ENCODE measurements at regions not wholly inside any gene's neighbourhood (a gene's known extent, or its start where the extent isn't known, plus 50 kb on each side); places are given as distances from the start of the nearest gene placed in this dataset.

DNA sequence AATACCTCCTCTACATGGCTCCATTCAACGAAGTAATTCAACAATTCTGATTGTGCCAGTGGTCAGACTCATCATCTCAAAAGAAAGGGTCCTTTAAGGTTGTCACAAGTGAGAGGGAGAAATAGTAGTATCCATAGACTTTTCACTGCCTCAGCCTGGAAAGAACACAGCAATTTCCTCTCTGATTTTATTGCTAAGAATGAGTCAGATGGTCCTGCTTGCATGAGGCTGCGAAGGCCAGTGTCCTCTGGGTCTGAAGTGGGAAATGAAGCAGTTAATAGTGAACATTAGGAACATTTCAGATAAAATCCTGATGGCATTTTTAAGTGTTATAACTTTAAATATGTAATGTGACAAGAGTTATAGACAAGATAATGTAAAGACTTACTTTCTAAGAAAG, 979.0 kb downstream of the EFNA5 start:
- Mint-ChIP-seq H3K36me3 (ENCODE audit: low read depth) (no peaks in the 10 kb centered on the region), H3K27me3 (no peaks in the 10 kb centered on the region), H3K27ac (no peak overlapping the region), H3K4me1 (no peaks in the 10 kb centered on the region), H3K4me3 (no peak overlapping the region)
- no peaks in the 10 kb centered on the region for H3K9me3 ChIP-seq (ENCODE audit: control insufficient read depth, low read length, poor library complexity, severe bottlenecking)
- DNase-seq (no peak), ATAC-seq (no peak)

DNA sequence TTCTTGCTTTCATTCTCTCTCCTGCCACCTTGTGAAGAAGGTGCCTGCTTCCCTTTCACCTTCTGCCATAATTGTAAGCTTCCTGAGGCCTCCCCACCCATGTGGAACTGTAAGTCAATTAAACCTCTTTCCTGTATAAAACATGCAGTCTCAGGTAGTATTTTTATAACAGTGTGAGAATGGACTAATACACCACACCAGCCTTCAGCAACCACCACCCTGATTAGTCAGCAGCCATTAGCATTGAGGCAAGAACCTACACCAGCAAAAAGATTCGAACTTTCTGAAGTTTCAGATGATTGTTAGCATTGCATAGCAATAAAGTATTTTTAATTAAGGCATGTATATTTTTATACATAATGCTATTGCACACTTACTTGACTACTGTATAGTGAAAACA, 980.2 kb downstream of the EFNA5 start:
- DNase-seq, result no peak
- no peak for ATAC-seq
- Mint-ChIP-seq H3K27me3 (no peaks in the 10 kb centered on the region), H3K36me3 (ENCODE audit: low read depth) (no peaks in the 10 kb centered on the region), H3K27ac (no peak overlapping the region), H3K4me3 (no peak overlapping the region), H3K4me1 (no peaks in the 10 kb centered on the region)
- no peaks in the 10 kb centered on the region for H3K9me3 ChIP-seq (ENCODE audit: control insufficient read depth, low read length, poor library complexity, severe bottlenecking)

DNA sequence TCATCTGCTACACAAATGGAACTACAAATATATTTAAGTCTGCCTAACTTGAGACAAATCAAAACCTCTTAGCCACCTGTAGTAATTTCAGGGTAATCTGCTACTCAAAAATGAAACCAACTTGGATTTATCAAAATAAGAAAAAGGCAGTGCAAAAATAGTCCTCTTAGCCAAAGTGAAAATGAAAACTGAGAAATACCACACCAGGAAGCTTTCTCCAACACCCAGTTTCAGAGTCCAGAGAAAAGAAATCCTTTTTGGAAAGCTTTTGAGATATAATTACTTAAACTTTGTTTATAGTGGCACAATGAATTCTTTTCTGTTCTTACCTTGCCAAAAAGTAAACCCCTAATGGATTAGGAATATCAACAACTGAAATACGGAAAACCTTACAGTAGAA, 990.4 kb downstream of the EFNA5 start:
- Mint-ChIP-seq H3K4me3 (no peak overlapping the region), H3K27me3 (no peaks in the 10 kb centered on the region), H3K4me1 (no peaks in the 10 kb centered on the region), H3K36me3 (ENCODE audit: low read depth) (no peaks in the 10 kb centered on the region), H3K27ac (no peak overlapping the region)
- DNase-seq (no peak), ATAC-seq (no peak)
- no peaks in the 10 kb centered on the region for H3K9me3 ChIP-seq (ENCODE audit: control insufficient read depth, low read length, poor library complexity, severe bottlenecking)

DNA sequence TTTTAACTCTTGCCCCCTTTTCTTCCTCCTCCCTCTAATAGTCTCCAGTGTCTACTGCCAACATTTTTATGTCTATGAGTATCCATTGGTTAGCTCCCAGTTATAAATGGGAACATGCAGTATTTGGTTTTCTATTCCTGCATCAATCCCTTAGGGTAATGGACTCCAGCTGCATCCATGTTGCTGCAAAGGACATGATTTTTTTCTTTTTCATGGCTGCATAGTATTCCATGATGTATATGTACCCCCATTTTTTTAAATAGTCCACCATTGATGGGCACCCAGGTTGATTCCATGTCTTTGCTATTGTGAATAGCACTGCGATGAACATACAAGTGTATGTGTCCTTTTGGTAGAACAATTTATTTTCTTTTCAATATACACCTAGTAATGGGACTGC, 993.7 kb downstream of the EFNA5 start:
- no peaks in the 10 kb centered on the region for H3K4me1 Mint-ChIP-seq
- H3K9me3 ChIP-seq (ENCODE audit: control insufficient read depth, low read length, poor library complexity, severe bottlenecking), result no peaks in the 10 kb centered on the region
- no peak for DNase-seq
- H3K27ac Mint-ChIP-seq, result no peak overlapping the region
- no peak overlapping the region for H3K4me3 Mint-ChIP-seq
- no peak for ATAC-seq
- H3K36me3 Mint-ChIP-seq (ENCODE audit: low read depth), result no peaks in the 10 kb centered on the region
- H3K27me3 Mint-ChIP-seq, result no peaks in the 10 kb centered on the region

DNA sequence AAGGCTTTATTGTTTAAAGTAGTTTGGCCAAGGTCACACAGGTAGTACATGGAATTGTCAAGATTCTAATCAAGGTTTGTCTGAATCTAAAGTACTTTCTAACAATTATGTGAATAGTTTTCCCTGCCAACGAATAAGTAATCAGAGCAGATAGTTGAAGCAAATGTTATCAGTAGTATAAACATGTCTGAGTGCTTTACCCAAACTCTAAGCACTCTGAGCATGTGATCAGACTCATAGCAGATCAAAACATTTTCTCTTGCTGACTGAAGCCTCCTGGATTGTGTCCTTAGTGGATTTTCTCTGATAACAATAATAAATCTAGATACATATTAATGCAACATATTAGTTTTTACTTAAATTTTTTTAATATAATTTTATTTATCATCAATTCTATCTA, 995.0 kb downstream of the EFNA5 start:
- H3K4me1 Mint-ChIP-seq, result no peaks in the 10 kb centered on the region
- ATAC-seq (no peak), DNase-seq (no peak)
- no peaks in the 10 kb centered on the region for H3K36me3 Mint-ChIP-seq (ENCODE audit: low read depth)
- H3K27me3 Mint-ChIP-seq, result no peaks in the 10 kb centered on the region
- H3K9me3 ChIP-seq (ENCODE audit: control insufficient read depth, low read length, poor library complexity, severe bottlenecking), result no peaks in the 10 kb centered on the region
- H3K27ac Mint-ChIP-seq, result no peak overlapping the region
- H3K4me3 Mint-ChIP-seq, result no peak overlapping the region

DNA sequence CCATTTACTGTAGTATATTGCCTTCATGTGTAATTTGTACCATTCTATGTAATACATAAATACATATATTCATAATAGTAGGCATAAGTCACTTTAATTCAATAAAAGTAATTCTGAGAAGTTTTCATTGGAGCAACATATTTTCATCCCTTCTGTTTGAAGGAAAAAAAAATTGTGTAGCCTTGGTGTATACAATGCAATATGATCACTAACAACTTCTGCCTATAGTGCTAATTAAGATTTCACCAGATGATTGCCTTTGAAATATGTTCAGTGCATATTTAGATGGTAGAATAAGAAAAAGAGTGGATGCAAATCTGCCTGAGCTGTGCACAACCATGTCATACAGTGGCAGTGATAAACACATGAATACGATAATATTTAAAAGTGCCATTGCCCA, 996.8 kb downstream of the EFNA5 start:
- ATAC-seq (no peak), DNase-seq (no peak)
- no peaks in the 10 kb centered on the region for H3K27me3 Mint-ChIP-seq
- no peak overlapping the region for H3K27ac Mint-ChIP-seq
- no peaks in the 10 kb centered on the region for H3K4me1 Mint-ChIP-seq
- no peaks in the 10 kb centered on the region for H3K9me3 ChIP-seq (ENCODE audit: control insufficient read depth, low read length, poor library complexity, severe bottlenecking)
- no peak overlapping the region for H3K4me3 Mint-ChIP-seq
- no peaks in the 10 kb centered on the region for H3K36me3 Mint-ChIP-seq (ENCODE audit: low read depth)

DNA sequence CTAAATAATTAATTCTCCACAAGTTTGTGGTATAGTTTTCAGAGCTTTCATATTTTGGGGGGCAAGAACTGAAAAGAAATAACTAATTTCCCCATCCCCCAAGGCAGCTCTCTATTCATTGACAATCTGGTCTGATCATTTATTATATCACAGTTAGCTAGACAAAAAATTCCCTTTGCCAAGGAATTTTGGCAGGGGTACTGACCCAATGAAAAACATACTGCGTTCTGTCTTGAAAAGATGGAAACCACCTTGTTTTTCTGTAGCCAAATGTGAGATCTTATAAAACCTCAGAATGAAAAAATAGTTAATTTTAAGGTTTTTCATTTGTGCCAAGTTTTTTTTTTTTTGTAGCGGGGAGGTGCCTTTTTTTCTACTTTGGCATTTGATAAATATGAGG, 1008.9 kb downstream of the EFNA5 start:
- H3K4me1 Mint-ChIP-seq, result no peaks in the 10 kb centered on the region
- no peak for DNase-seq
- H3K4me3 Mint-ChIP-seq, result no peak overlapping the region
- no peaks in the 10 kb centered on the region for H3K27me3 Mint-ChIP-seq
- no peaks in the 10 kb centered on the region for H3K9me3 ChIP-seq (ENCODE audit: control insufficient read depth, low read length, poor library complexity, severe bottlenecking)
- no peak overlapping the region for H3K27ac Mint-ChIP-seq
- no peaks in the 10 kb centered on the region for H3K36me3 Mint-ChIP-seq (ENCODE audit: low read depth)
- ATAC-seq, result no peak

DNA sequence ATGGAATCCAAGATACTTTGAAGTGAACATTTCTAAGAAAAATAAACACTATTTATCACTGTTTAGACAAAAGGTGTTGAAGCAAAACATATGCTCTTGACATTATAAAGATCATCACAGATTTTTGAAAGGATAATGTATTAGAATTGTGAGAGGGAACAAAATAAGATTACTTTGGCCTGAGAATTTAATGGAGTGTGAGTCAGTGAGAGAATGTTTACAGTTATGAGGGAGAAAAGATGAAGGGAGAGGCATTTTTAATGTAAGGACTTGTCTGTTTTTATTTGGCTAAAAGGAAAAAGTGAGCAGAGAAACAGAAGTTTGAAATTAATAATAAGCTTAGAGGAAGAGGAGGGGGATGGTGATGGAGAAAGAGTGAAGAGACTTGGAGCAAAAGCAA, 1010.1 kb downstream of the EFNA5 start:
- H3K27ac Mint-ChIP-seq, result no peak overlapping the region
- no peaks in the 10 kb centered on the region for H3K36me3 Mint-ChIP-seq (ENCODE audit: low read depth)
- H3K9me3 ChIP-seq (ENCODE audit: control insufficient read depth, low read length, poor library complexity, severe bottlenecking), result no peaks in the 10 kb centered on the region
- H3K4me1 Mint-ChIP-seq, result no peaks in the 10 kb centered on the region
- ATAC-seq (no peak), DNase-seq (no peak)
- no peak overlapping the region for H3K4me3 Mint-ChIP-seq
- no peaks in the 10 kb centered on the region for H3K27me3 Mint-ChIP-seq

DNA sequence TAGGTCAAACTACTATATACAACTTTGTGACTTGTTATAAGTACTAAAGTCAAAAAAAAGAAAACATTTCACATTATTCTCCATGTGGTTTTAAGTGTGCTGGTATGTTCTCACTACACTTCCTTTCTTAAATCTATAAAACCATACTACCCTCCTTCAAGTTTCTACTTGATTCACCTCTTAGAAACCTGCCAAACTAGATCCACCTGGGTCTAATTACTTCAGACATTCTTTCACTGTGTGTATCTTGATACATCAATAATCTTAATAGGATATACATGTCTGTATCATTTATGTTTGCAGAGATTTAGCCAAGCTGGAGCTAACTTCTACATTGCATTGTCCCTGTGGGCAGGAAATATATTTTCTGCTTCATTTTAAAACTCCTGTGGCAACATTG, 1012.6 kb downstream of the EFNA5 start:
- no peak overlapping the region for H3K4me3 Mint-ChIP-seq
- no peaks in the 10 kb centered on the region for H3K36me3 Mint-ChIP-seq (ENCODE audit: low read depth)
- no peak overlapping the region for H3K27ac Mint-ChIP-seq
- no peaks in the 10 kb centered on the region for H3K27me3 Mint-ChIP-seq
- H3K9me3 ChIP-seq (ENCODE audit: control insufficient read depth, low read length, poor library complexity, severe bottlenecking), result no peaks in the 10 kb centered on the region
- no peaks in the 10 kb centered on the region for H3K4me1 Mint-ChIP-seq
- no peak for ATAC-seq
- DNase-seq, result no peak

DNA sequence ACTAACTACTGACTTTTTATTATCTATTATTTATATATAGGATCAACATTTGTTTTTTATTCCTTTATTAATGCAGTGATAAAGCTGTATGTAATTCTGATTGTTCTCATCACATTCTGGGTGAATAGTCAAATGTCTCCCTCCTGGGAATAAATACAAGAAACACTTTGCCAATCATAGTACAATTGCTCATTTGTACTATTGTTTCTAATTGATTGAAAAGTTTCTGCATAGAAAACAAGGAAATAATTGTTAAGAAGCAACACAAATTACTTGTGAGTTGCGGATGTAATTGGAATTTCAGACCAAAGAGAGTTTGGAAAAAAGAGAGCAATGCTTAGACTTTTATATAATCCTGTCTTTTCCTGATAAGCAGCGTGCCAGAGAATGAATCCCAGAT, 1013.9 kb downstream of the EFNA5 start:
- Mint-ChIP-seq H3K4me3 (no peak overlapping the region), H3K36me3 (ENCODE audit: low read depth) (no peaks in the 10 kb centered on the region), H3K4me1 (no peaks in the 10 kb centered on the region), H3K27me3 (no peaks in the 10 kb centered on the region), H3K27ac (no peak overlapping the region)
- ATAC-seq (no peak), DNase-seq (no peak)
- H3K9me3 ChIP-seq (ENCODE audit: control insufficient read depth, low read length, poor library complexity, severe bottlenecking), result no peaks in the 10 kb centered on the region

DNA sequence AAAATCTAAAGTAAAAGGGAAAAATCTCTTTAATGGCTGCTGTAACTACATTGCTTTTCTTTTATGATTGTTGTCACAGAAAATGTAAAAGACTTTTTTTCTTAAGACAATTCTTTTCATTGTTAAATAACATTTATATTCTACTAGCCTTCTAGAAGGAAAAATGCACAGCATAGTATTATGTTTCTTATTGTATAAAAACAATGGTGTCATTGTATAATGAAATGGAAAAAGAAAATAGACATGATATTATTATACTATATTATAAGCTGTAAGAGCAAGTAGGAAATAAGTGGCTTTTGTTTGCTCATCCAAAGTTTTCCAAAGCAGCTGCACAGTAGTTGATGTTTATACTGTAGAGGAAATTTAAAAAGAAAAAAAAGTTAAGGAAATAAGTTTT, 1021.7 kb downstream of the EFNA5 start:
- ATAC-seq (no peak), DNase-seq (no peak)
- H3K4me1 Mint-ChIP-seq, result no peaks in the 10 kb centered on the region
- H3K4me3 Mint-ChIP-seq, result no peak overlapping the region
- no peaks in the 10 kb centered on the region for H3K27me3 Mint-ChIP-seq
- no peak overlapping the region for H3K27ac Mint-ChIP-seq
- H3K36me3 Mint-ChIP-seq (ENCODE audit: low read depth), result no peaks in the 10 kb centered on the region
- no peaks in the 10 kb centered on the region for H3K9me3 ChIP-seq (ENCODE audit: control insufficient read depth, low read length, poor library complexity, severe bottlenecking)

DNA sequence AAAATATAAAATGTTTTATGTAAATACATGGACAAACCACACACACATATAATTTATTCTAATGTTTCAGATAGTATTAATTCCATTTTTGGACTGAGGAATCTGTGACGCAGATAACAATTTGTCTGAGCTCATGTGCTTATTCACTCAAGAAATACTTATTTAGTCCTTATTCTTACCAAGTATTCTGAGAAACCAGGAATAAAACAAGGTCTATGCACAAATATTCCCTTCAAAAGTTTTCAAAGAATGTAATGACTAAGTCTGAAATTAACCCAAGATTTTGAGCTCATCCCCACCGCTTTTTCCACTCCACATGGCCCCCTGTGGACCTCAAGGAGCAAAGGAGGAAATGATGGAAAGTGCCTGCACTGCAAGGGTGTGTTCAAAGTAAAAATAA, 1022.3 kb downstream of the EFNA5 start:
- Mint-ChIP-seq H3K27me3 (no peaks in the 10 kb centered on the region), H3K27ac (no peak overlapping the region), H3K4me1 (no peaks in the 10 kb centered on the region), H3K4me3 (no peak overlapping the region), H3K36me3 (ENCODE audit: low read depth) (no peaks in the 10 kb centered on the region)
- ATAC-seq, result no peak
- no peaks in the 10 kb centered on the region for H3K9me3 ChIP-seq (ENCODE audit: control insufficient read depth, low read length, poor library complexity, severe bottlenecking)
- DNase-seq, result no peak

DNA sequence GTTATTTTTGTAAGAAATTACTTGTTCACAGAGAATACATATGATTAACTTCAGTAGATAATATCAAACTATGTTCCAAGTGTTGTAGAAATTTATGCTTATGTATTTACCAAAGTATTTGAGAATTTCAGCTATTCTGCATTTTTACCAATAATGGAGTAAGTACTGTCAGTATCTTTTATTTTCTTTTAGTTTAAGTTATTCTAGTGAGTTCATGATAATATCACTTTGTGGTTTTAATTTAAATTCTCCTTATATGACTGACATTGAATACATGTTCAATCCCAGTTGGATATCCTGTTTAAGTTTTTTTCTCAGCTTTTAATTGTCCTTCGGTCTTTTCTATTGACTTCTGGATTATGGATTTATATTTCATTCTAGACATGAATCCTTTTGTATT, 1024.6 kb downstream of the EFNA5 start:
- ATAC-seq, result no peak
- Mint-ChIP-seq H3K4me1 (no peaks in the 10 kb centered on the region), H3K27ac (no peak overlapping the region), H3K4me3 (no peak overlapping the region), H3K36me3 (ENCODE audit: low read depth) (no peaks in the 10 kb centered on the region), H3K27me3 (no peaks in the 10 kb centered on the region)
- no peak for DNase-seq
- no peaks in the 10 kb centered on the region for H3K9me3 ChIP-seq (ENCODE audit: control insufficient read depth, low read length, poor library complexity, severe bottlenecking)

DNA sequence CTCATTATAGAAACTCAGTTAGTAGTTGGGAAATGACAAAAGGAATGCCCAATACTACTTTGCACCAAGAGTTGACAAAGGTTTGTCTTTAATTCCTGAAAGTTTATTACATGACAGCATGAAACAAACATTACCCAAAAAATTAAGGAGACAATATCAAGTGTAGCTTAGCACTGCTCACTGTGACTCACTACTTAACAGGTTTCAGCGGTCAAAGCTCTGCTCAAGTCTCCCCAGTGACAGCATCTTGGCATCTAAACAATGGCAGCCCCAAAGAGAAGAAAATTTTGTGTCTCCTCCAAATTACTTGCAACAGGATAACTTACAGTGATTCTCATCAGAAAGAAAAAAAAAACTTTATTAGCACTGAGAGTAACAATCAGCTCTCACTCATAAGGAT, 1030.2 kb downstream of the EFNA5 start:
- H3K4me1 Mint-ChIP-seq, result no peaks in the 10 kb centered on the region
- no peak overlapping the region for H3K27ac Mint-ChIP-seq
- ATAC-seq (no peak), DNase-seq (no peak)
- no peaks in the 10 kb centered on the region for H3K9me3 ChIP-seq (ENCODE audit: control insufficient read depth, low read length, poor library complexity, severe bottlenecking)
- no peaks in the 10 kb centered on the region for H3K27me3 Mint-ChIP-seq
- no peak overlapping the region for H3K4me3 Mint-ChIP-seq
- H3K36me3 Mint-ChIP-seq (ENCODE audit: low read depth), result no peaks in the 10 kb centered on the region

DNA sequence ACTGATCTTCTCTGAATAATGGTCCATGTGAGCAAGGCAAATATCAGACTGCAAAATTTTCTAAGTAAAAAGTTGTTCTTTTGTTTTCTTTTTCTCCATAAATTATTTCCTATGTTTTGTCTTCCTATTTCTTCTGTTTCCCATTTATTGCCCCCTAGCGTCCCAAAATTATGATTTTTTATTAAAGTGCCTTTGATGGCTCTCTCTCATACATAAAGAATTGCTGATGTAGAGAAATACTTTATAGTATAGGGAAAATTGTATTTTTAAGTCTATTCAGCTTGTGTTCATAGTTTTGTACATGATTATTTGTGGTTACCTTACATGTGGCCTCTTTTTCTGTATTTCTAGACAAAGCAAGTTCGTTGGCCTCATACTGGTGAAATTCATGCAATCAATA, 1031.2 kb downstream of the EFNA5 start:
- H3K27ac Mint-ChIP-seq, result no peak overlapping the region
- H3K9me3 ChIP-seq (ENCODE audit: control insufficient read depth, low read length, poor library complexity, severe bottlenecking), result no peaks in the 10 kb centered on the region
- DNase-seq, result no peak
- H3K36me3 Mint-ChIP-seq (ENCODE audit: low read depth), result no peaks in the 10 kb centered on the region
- no peaks in the 10 kb centered on the region for H3K27me3 Mint-ChIP-seq
- no peak overlapping the region for H3K4me3 Mint-ChIP-seq
- no peak for ATAC-seq
- H3K4me1 Mint-ChIP-seq, result no peaks in the 10 kb centered on the region
